Muscle of leg (tissue), 3 donors: ENCODE measurements at regions not wholly inside any gene's neighbourhood (a gene's known extent, or its start where the extent isn't known, plus 50 kb on each side); places are given as distances from the start of the nearest gene placed in this dataset.
A peak's percentile ranks its signal among the peaks of the same experiment; 100 is the strongest.

Source experiments
- DNase-seq: peaks from one replicate; pipeline ENCODE4 v3.0.0; 2013
- H3K27ac ChIP-seq: one replicate; pipeline ENCODE4 v1.5.1; 2013; ENCODE audit warnings: mild to moderate bottlenecking, low read length, control low read depth
- H3K27me3 ChIP-seq: one replicate; pipeline ENCODE4 v1.6.1; 2013; ENCODE audit warnings: low read length; ENCODE audit not compliant: control insufficient read depth, insufficient read depth
- H3K36me3 ChIP-seq: one replicate; pipeline ENCODE4 v1.6.1; 2013; ENCODE audit warnings: low read length; ENCODE audit not compliant: control insufficient read depth, insufficient read depth
- H3K4me1 ChIP-seq: one replicate; pipeline ENCODE4 v1.6.1; 2013; ENCODE audit warnings: low read length; ENCODE audit not compliant: control insufficient read depth, insufficient read depth
- H3K4me3 ChIP-seq: one replicate; pipeline ENCODE4 v1.5.1; 2013; ENCODE audit warnings: low read length, control low read depth
- H3K9me3 ChIP-seq: replicated peaks from 2 replicates; pipeline ENCODE4 v1.6.1; 2013; ENCODE audit warnings: low read depth, low read length; ENCODE audit not compliant: control insufficient read depth
- WGBS: methylation state at CpG from one replicate; pipeline ENCODE4 v1.1.5; 2013; ENCODE audit warnings: missing lambda C conversion rate; ENCODE audit not compliant: insufficient coverage; 5-methylcytosine and 5-hydroxymethylcytosine counted together

DNA sequence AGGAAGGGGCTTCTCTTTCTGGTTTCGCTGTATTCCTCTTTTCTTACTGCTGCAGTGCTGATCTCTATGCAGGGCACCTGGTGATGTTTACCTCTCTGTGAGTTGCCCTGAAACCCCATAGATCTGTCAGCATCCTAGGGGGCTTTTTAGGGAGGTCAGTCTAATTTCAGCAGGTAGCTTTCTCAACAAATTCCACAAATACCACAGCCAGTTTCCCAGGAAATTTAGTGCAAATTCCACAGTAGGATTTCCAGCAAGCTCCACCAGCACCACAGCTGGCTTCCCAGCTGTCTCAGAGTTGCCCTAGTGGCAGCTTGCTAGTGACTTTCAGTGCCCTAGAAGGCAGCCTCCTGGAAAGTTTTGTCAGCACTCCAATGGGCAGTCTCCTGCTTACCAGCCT lies 379.1 kb upstream of the SMC2 start:
- no peaks in the 10 kb centered on the region for H3K36me3 ChIP-seq
- no peaks in the 10 kb centered on the region for H3K9me3 ChIP-seq
- H3K4me1 ChIP-seq = no peaks in the 10 kb centered on the region
- no CpG with 5 or more reads among the region's 1 CpG for WGBS
- DNase-seq = no peak
- no peak overlapping the region for H3K4me3 ChIP-seq
- no peaks in the 10 kb centered on the region for H3K27me3 ChIP-seq
- H3K27ac ChIP-seq = no peak overlapping the region

DNA sequence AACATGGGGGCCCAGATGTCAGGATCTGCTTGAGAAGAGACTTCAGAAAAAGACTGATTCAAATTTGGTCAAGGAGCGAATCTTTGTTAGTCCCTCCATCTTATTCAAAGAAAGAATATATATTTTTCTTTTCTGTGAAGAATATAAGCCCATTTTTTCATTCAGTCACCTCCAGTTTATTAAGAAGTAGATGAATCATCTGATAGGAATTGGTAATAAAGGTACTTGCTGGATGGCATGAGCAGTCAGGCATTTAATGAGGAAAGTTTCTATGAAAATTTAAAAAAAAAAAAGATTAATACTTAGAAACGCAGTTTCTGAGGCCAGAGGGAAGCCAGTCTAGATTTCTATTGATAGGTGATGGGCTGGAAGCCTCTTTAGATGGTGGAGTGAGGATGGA lies 373.1 kb upstream of the SMC2 start:
- 100% methylated on average over 1 of the region's 2 CpGs for WGBS
- Histone ChIP-seq H3K36me3 (no peaks in the 10 kb centered on the region), H3K27me3 (no peaks in the 10 kb centered on the region), H3K27ac (no peak overlapping the region), H3K4me1 (no peaks in the 10 kb centered on the region), H3K4me3 (no peak overlapping the region), H3K9me3 (no peaks in the 10 kb centered on the region)
- DNase-seq = no peak

DNA sequence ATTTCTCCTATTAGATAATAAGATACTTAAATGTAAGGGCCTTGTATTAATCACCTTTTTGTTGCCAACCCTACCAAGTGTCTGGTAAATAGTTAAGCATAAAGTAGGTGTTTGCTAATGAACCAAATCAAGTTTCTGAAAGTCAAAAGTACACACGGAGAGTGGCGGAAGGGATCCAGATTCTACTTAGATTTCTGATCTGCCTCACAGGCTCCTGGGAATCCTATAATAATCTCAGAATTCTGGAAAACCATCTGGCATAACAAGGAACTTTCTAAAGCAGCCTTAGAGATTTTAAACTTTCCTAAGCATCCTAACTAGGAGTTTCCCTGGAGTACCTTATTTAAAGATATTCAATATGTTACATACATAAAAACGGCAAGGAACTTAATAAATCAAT lies 363.2 kb upstream of the SMC2 start:
- H3K4me1 ChIP-seq = no peaks in the 10 kb centered on the region
- no CpG with 5 or more reads among the region's 3 CpGs for WGBS
- H3K9me3 ChIP-seq = no peaks in the 10 kb centered on the region
- no peaks in the 10 kb centered on the region for H3K36me3 ChIP-seq
- H3K27me3 ChIP-seq = no peaks in the 10 kb centered on the region
- peak overlapping the region; percentile 10 for H3K27ac ChIP-seq
- peak; percentile 65 for DNase-seq
- no peak overlapping the region for H3K4me3 ChIP-seq

DNA sequence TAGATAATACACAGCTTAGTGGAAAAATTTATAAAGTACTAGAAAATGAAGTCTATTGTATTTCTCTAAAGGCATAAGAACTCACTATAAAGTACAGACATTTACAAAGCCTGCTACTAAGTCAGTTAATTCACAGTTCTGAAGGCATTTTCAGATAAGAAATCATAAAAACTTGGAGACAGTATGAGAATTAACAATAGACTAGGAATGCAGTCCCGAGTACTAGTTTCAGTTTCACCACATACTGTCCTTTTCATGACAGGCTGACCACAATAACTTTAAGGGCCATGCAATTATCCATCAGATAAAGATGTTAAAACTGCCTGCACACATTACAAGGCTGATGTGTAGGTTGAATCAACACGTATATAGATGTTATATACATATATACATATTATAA lies 362.6 kb upstream of the SMC2 start:
- Histone ChIP-seq H3K4me3 (no peak overlapping the region), H3K4me1 (no peaks in the 10 kb centered on the region), H3K27me3 (no peaks in the 10 kb centered on the region), H3K9me3 (no peaks in the 10 kb centered on the region), H3K27ac (peak overlapping the region; percentile 48), H3K36me3 (no peaks in the 10 kb centered on the region)
- WGBS = no CpG with 5 or more reads among the region's 2 CpGs
- peak; percentile 46 for DNase-seq

DNA sequence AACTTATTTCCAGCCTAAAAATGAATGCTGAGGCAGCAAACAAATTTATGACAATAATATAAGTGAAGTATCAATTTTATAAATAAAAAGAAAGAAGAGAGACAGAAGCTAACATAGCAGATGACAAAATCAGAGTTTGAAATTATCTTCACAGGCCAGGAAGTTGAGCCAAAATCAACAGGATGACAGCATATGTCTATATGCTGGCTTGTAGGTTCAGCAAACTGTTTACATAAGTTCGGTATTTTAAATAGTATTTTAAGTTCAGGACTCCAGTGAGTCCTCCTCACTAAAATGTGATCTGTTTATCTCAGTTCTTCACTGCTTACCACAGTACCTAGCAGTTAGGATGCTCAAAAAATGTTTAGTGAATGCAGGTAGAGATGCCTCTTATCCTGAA lies 359.6 kb upstream of the SMC2 start:
- H3K4me3 ChIP-seq = no peak overlapping the region
- no peaks in the 10 kb centered on the region for H3K27me3 ChIP-seq
- H3K9me3 ChIP-seq = no peaks in the 10 kb centered on the region
- no peaks in the 10 kb centered on the region for H3K4me1 ChIP-seq
- no peak overlapping the region for H3K27ac ChIP-seq
- peak; percentile 62 for DNase-seq
- WGBS = no CpG with 5 or more reads among the region's 1 CpG
- no peaks in the 10 kb centered on the region for H3K36me3 ChIP-seq

DNA sequence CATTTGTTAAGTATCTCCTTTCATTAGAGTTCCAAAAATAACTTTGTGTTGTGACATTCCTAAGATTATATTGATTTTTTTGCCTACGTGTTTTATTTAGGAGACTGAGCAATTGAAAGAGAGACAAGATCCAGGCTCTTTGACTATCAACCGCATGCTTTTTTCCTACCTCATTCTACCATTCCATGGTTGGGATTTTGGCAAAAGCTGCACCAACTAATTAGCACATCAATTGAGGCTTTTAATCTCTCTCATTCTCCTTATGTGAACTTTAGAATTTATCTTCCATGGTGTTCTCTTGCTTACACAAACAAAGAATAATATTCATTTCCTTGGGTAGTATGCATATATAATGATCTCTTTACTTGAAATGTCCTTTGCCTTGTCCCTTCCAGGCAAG lies 338.7 kb upstream of the SMC2 start:
- H3K4me3 ChIP-seq = no peak overlapping the region

DNA sequence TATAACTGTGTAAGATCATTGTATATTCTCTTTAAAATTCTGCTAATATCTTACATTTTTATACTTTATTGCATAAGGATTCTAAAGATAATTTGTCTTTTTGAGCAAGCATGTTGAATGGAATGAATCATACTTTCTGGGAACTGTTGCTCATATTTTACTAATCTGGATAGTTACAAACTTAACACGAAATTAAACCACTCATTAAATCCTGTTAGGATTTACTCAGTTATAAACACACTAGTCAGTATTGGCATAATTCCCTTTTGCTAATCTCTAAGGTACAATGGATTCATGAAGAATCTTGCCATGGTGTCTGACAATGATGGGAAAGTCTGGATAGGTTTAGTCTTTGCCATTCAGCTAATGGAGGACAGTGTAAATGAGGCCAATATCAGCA lies 338.1 kb upstream of the SMC2 start:
- no peak overlapping the region for H3K27ac ChIP-seq
- no peaks in the 10 kb centered on the region for H3K27me3 ChIP-seq
- no peaks in the 10 kb centered on the region for H3K4me1 ChIP-seq
- no peaks in the 10 kb centered on the region for H3K9me3 ChIP-seq
- WGBS = no CpG with 5 or more reads among the region's 1 CpG
- H3K4me3 ChIP-seq = no peak overlapping the region
- no peaks in the 10 kb centered on the region for H3K36me3 ChIP-seq
- no peak for DNase-seq

More for the DNA sequence above, 338.7 kb upstream of the SMC2 start:
- H3K4me1 ChIP-seq = no peaks in the 10 kb centered on the region
- H3K36me3 ChIP-seq = no peaks in the 10 kb centered on the region
- H3K9me3 ChIP-seq = no peaks in the 10 kb centered on the region
- DNase-seq = no peak
- H3K27me3 ChIP-seq = no peaks in the 10 kb centered on the region
- no peak overlapping the region for H3K27ac ChIP-seq
- WGBS = no CpG with 5 or more reads among the region's 2 CpGs

DNA sequence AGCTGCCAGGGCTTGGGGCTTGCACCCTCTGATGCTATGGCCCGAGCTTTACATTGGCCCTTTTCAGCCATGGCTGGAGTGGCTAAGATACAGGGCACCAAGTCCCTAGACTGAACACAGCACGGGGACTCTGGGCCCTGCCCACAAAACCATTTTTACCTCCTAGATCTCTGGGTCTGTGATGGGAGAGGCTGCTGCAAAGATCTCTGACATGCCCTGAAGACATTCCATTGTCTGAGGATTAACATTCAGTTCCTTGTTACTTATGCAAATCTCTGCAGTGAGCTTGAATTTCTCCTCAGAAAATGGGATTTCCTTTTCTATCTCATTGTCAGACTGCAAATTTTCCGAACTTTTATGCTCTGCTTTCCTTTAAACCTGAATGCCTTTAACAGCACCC lies 337.0 kb upstream of the SMC2 start:
- DNase-seq = no peak
- Histone ChIP-seq H3K36me3 (no peaks in the 10 kb centered on the region), H3K9me3 (no peaks in the 10 kb centered on the region), H3K27me3 (no peaks in the 10 kb centered on the region), H3K4me3 (no peak overlapping the region), H3K27ac (no peak overlapping the region), H3K4me1 (no peaks in the 10 kb centered on the region)
- WGBS = 60% methylated on average over 1 of the region's 3 CpGs

DNA sequence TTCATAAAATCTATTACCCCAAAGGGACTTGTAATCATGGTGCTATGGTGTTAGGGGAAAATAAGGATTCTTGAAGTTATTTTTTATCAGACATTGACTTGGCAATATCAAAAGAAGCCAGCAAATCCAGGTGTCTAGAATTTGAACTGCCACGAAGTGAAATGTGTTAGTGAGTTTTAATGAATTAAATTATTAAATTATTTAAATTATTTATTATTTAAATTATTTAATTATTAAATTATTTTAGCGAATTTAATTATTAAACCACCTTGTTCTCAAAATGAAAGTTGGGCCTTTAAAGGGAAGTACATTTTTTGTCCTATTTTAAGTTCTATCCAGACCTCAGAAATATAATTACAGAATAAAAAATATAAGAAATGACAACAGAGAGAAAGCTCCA lies 332.6 kb upstream of the SMC2 start:
- Histone ChIP-seq H3K27me3 (no peaks in the 10 kb centered on the region), H3K9me3 (no peaks in the 10 kb centered on the region), H3K27ac (no peak overlapping the region), H3K4me3 (no peak overlapping the region), H3K4me1 (no peaks in the 10 kb centered on the region), H3K36me3 (no peaks in the 10 kb centered on the region)
- DNase-seq = no peak
- no CpG with 5 or more reads among the region's 2 CpGs for WGBS

DNA sequence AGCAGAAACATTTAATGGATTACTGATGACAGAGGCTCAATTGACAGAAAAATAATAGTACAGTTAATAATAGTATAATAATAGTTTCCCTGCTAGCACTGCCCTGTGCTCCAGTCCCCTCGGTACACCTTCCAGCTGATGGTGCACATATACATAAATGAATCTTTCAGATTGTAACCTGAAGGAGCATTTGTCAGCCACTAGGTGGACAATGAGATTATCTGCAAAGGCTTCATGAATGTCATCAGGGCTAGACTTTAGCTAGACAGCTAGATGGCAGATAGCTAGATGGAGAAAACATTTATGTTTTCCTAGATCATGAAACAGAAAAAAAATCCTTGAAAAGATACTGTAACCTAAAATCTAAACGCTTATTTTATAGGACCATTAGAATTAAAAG lies 304.4 kb upstream of the SMC2 start:
- Histone ChIP-seq H3K4me3 (no peak overlapping the region), H3K27ac (no peak overlapping the region), H3K27me3 (no peaks in the 10 kb centered on the region), H3K4me1 (no peaks in the 10 kb centered on the region), H3K9me3 (no peaks in the 10 kb centered on the region), H3K36me3 (no peaks in the 10 kb centered on the region)
- WGBS = no CpG with 5 or more reads among the region's 2 CpGs
- DNase-seq = no peak

DNA sequence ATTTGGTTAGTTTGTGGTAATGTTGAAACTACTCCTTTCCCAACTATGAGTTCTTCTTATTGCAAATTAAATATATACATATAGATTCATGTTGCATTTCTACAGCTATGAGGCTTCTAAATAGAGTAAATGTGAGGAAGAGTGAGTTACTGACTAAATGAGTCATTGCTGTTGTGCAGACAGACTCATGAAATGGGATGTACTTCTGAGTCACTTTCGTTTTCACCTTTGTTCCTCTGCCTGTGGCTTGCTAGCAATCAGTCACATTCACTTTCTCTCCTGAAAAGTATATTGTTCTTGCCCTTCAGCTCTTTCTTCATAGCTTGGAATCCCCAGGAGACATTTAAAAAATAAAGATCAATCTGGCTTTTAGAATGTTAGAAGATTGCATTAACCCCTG lies 295.5 kb upstream of the SMC2 start:
- WGBS = no CpG with 5 or more reads among the region's 1 CpG
- Histone ChIP-seq H3K4me3 (no peak overlapping the region), H3K9me3 (no peaks in the 10 kb centered on the region), H3K27me3 (no peaks in the 10 kb centered on the region), H3K27ac (no peak overlapping the region), H3K36me3 (no peaks in the 10 kb centered on the region), H3K4me1 (no peaks in the 10 kb centered on the region)
- no peak for DNase-seq
